Keratinocyte (primary cell): ENCODE measurements at regions not wholly inside any gene's neighbourhood (a gene's known extent, or its start where the extent isn't known, plus 50 kb on each side); places are given as distances from the start of the nearest gene placed in this dataset.

Source experiments
- DNase-seq: peaks from one replicate; pipeline ENCODE4 v3.0.0-alpha.2; 2011; ENCODE audit warnings: low read depth, missing footprints, low spot score
- FAIRE-seq: peaks from 2 replicates; lab custom pipeline; 2011; peaks lifted over from hg19 to GRCh38; lab: Jason Lieb, UNC
- H2AFZ ChIP-seq: 2 replicates; pipeline ENCODE4 v1.6.0; 2012; ENCODE audit warnings: low read length, control low read depth, inconsistent platforms; ENCODE audit not compliant: control insufficient read depth
- H3K27ac ChIP-seq: 2 replicates; pipeline ENCODE4 v1.5.1; 2011; ENCODE audit warnings: low read length; ENCODE audit not compliant: control insufficient read depth, insufficient read depth
- H3K27me3 ChIP-seq: 3 replicates; pipeline ENCODE4 v1.6.0; 2011; ENCODE audit warnings: low read length; ENCODE audit not compliant: control insufficient read depth, insufficient read depth; ENCODE audit errors: extremely low read depth
- H3K36me3 ChIP-seq, 2 experiments: 2 replicates in 1 of 2; 3 replicates in 1 of 2; pipeline ENCODE4 v1.5.1; 2011; ENCODE audit warnings: low read length in 2 of 2, mild to moderate bottlenecking in 1 of 2; ENCODE audit not compliant: control insufficient read depth in 2 of 2, insufficient read depth in 2 of 2; ENCODE audit errors: extremely low read depth in 1 of 2
- H3K4me1 ChIP-seq: 3 replicates; pipeline ENCODE4 v1.5.1; 2011; ENCODE audit warnings: low read length; ENCODE audit not compliant: control insufficient read depth, insufficient read depth; ENCODE audit errors: extremely low read depth
- H3K4me2 ChIP-seq: 3 replicates; pipeline ENCODE4 v1.6.0; 2011; ENCODE audit warnings: low read depth, low read length; ENCODE audit not compliant: control insufficient read depth, insufficient read depth; ENCODE audit errors: extremely low read depth
- H3K4me3 ChIP-seq, 3 experiments: fragments of 200-600 bp in 1 of 3; sonication (generic) in 1 of 3; 2 replicates in 2 of 3; 3 replicates in 1 of 3; pipeline ENCODE4 v1.5.1; 2011 to 2016; ENCODE audit warnings: low read length in 3 of 3, mild to moderate bottlenecking in 3 of 3, control low read depth in 2 of 3, inconsistent platforms in 1 of 3, low read depth in 1 of 3, mixed read lengths in 1 of 3, mixed run types in 1 of 3, moderate library complexity in 1 of 3; ENCODE audit not compliant: control insufficient read depth in 2 of 3, insufficient read depth in 2 of 3; ENCODE audit errors: extremely low read depth in 1 of 3
- H3K79me2 ChIP-seq: 2 replicates; pipeline ENCODE4 v1.6.0; 2012; ENCODE audit warnings: low read length; ENCODE audit not compliant: control insufficient read depth, insufficient read depth
- H3K9ac ChIP-seq: 3 replicates; pipeline ENCODE4 v1.6.0; 2011; ENCODE audit warnings: low read length; ENCODE audit not compliant: control insufficient read depth, insufficient read depth; ENCODE audit errors: extremely low read depth
- H3K9me1 ChIP-seq: 3 replicates; pipeline ENCODE4 v1.6.0; 2011; ENCODE audit warnings: low read length; ENCODE audit not compliant: control insufficient read depth, insufficient read depth; ENCODE audit errors: extremely low read depth
- H3K9me3 ChIP-seq: 2 replicates; pipeline ENCODE4 v1.5.1; 2012; ENCODE audit warnings: low read depth, low read length; ENCODE audit not compliant: control insufficient read depth
- H4K20me1 ChIP-seq: 3 replicates; pipeline ENCODE4 v1.6.0; 2011; ENCODE audit warnings: low read length; ENCODE audit not compliant: control insufficient read depth, insufficient read depth; ENCODE audit errors: extremely low read depth
- CTCF ChIP-seq, 3 experiments: IDR thresholded peaks in 1 of 3; conservative IDR thresholded peaks in 1 of 3; optimal IDR thresholded peaks in 1 of 3; 2 replicates in 2 of 3; 3 replicates in 1 of 3; pipeline versions ENCODE3 to v1.5.1; 2011; ENCODE audit warnings: low read length in 3 of 3, mild to moderate bottlenecking in 3 of 3, moderate library complexity in 2 of 3, control low read depth in 1 of 3, inconsistent platforms in 1 of 3; ENCODE audit not compliant: insufficient read depth in 2 of 3; ENCODE audit errors: extremely low read depth in 1 of 3
- EZH2 ChIP-seq: IDR thresholded peaks from one replicate; pipeline ENCODE4 v1.6.1; 2012; ENCODE audit warnings: inconsistent platforms, mild to moderate bottlenecking, low read length, moderate library complexity
- dilution Hi-C: fragments of 300-500 bp; cut with MboI; formaldehyde crosslinking; loops from one replicate; pipeline ENCODE4 v1.7.0; 2020; ENCODE audit warnings: low sequenced_read_pairs; ENCODE audit not compliant: extremely low pct_ligation_motif_present

GRCh38 chr11:119478711-119479285 lies 55.8 kb upstream of the THY1 start:
- H3K4me3 ChIP-seq, result no peak overlapping the region
- peaks cover 13% of the 10 kb centered on the region for H3K27me3 ChIP-seq
- FAIRE-seq, result no peak
- no peaks in the 10 kb centered on the region for H3K9me1 ChIP-seq
- no peak overlapping the region for H3K4me2 ChIP-seq
- no peaks in the 10 kb centered on the region for H4K20me1 ChIP-seq
- H3K9me3 ChIP-seq, result no peaks in the 10 kb centered on the region
- H3K79me2 ChIP-seq, result no peaks in the 10 kb centered on the region
- no peak overlapping the region for H3K9ac ChIP-seq
- no peak for TF ChIP-seq CTCF (optimal IDR thresholded peaks at IDR 0.05 in 1 of 3, IDR thresholded peaks at IDR 0.05 in 1 of 3, conservative IDR thresholded peaks at IDR 0.05 in 1 of 3; ENCODE audit: extremely low read depth in 1 of 3, insufficient read depth in 2 of 3, low read length in 3 of 3)
- TF ChIP-seq EZH2, result no peak
- H3K4me1 ChIP-seq, result peaks cover 3% of the 10 kb centered on the region
- dilution Hi-C loops, result no loop called here
- DNase-seq, result no peak
- no peak overlapping the region for H2AFZ ChIP-seq
- H3K27ac ChIP-seq, result no peak overlapping the region
- no peaks in the 10 kb centered on the region for H3K36me3 ChIP-seq

- H3K9me3 ChIP-seq, result no peaks in the 10 kb centered on the region
- no peak overlapping the region for H3K4me2 ChIP-seq
- no peaks in the 10 kb centered on the region for H4K20me1 ChIP-seq
- no peaks in the 10 kb centered on the region for H3K9me1 ChIP-seq
- no peaks in the 10 kb centered on the region for H3K79me2 ChIP-seq
- no peak overlapping the region for H3K4me3 ChIP-seq
- no peak for FAIRE-seq
- H2AFZ ChIP-seq, result no peak overlapping the region
- no peak overlapping the region for H3K27ac ChIP-seq
- dilution Hi-C loops, result no loop called here
- H3K4me1 ChIP-seq, result peaks cover 3% of the 10 kb centered on the region
- no peaks in the 10 kb centered on the region for H3K36me3 ChIP-seq
- H3K9ac ChIP-seq, result no peak overlapping the region
- no peak for TF ChIP-seq EZH2
- no peak for TF ChIP-seq CTCF (optimal IDR thresholded peaks at IDR 0.05 in 1 of 3, IDR thresholded peaks at IDR 0.05 in 1 of 3, conservative IDR thresholded peaks at IDR 0.05 in 1 of 3; ENCODE audit: extremely low read depth in 1 of 3, insufficient read depth in 2 of 3, low read length in 3 of 3)
- DNase-seq, result no peak
- H3K27me3 ChIP-seq, result peaks cover 7% of the 10 kb centered on the region
Observed at GRCh38 chr11:119476666-119477331, 53.8 kb upstream of the THY1 start.
